ENCODE measurements at regions not wholly inside any gene's neighbourhood (a gene's known extent, or its start where the extent isn't known, plus 50 kb on each side); places are given as distances from the start of the nearest gene placed in this dataset.

GRCh38 chrX:106484233-106484632 is 127.5 kb upstream of the RADX start:
- no peak for TF ChIP-seq POLR2A (IDR thresholded peaks at IDR 0.05; ENCODE audit: borderline replicate concordance, extremely low read depth, insufficient read depth, insufficient read length)
- TF ChIP-seq CTCF (IDR thresholded peaks at IDR 0.05 in 2 of 3, conservative IDR thresholded peaks at IDR 0.05 in 1 of 3; ENCODE audit: borderline replicate concordance in 1 of 3, insufficient read depth in 1 of 3, low read depth in 2 of 3, low read length in 2 of 3), result no peak
- TF ChIP-seq SRF (IDR thresholded peaks at IDR 0.05; ENCODE audit: low read depth), result no peak
- TF ChIP-seq CBX3 (IDR thresholded peaks at IDR 0.05; ENCODE audit: low read depth), result no peak
- no peak for TF ChIP-seq RAD21 (IDR thresholded peaks at IDR 0.05; ENCODE audit: low read depth)
